AG04449 (cell line): ENCODE measurements at regions not wholly inside any gene's neighbourhood (a gene's known extent, or its start where the extent isn't known, plus 50 kb on each side); places are given as distances from the start of the nearest gene placed in this dataset.

Experiments used
- CTCF ChIA-PET: fragments of 350-600 bp; formaldehyde crosslinking; extraction: SDS; loops from one replicate; lab custom pipeline; 2021; ENCODE audit warnings: antibody characterized with exemption; lab: Yijun Ruan, JAX
- POLR2A ChIA-PET: fragments of 400-600, 350-600 bp; formaldehyde crosslinking; extraction: SDS; loops from one replicate; lab custom pipeline; 2020; ENCODE audit warnings: antibody characterized with exemption, inconsistent platforms; lab: Yijun Ruan, JAX
- DNase-seq: peaks from one replicate; pipeline ENCODE4 v3.0.0-alpha.2; 2010; ENCODE audit warnings: low read depth, low spot score
- H3K4me3 ChIP-seq: 2 replicates; pipeline ENCODE4 v1.5.1; 2011; ENCODE audit warnings: low read depth, mild to moderate bottlenecking, control low read depth, low read length
- CTCF ChIP-seq: IDR thresholded peaks from one replicate; pipeline ENCODE4 v1.5.1; 2011; ENCODE audit warnings: mild to moderate bottlenecking, moderate library complexity, low read length, control low read depth, inconsistent platforms; ENCODE audit not compliant: insufficient read depth; ENCODE audit errors: missing control alignments

DNA sequence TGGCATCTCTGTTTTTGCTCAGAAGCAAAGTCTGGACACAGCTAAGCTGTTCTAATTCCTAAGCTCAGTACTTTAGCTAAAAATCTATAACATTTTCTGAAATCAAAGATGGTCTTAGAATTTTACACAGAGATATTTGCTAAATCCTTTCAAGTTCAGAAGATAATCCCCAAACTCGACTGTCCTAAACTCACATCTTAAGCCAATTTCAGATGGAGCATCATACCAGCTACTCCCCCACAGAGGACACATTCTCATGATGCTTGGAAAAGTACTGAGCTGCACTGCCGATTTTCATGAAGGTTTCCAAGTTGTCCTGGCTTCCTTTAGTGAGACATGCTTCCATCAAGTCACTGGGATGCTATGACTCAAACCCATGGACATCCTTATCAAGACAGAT lies 535.5 kb downstream of the SUCLG1 start:
- POLR2A ChIA-PET: no interaction called here
- CTCF ChIA-PET: no interaction called here
- no peak for TF ChIP-seq CTCF
- no peak for DNase-seq
- no peak overlapping the region for H3K4me3 ChIP-seq

DNA sequence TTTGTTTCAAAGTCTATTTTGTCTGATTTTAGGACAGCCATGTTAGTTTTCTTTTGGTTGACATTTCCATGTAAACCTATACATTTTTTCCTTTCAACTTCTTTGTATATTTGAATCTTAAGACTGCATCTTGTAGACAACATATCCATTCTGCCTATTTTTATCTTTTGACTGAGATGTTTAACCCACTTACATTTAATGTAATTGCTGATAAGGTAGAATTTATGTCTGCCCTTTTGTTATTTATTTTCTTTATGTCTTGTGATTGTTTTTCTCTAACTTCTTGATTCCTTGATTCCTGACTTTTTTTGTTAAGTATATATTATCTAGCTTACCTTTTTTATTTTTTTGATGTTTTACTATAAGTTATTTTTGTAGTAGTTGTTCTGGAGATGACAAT lies 542.5 kb downstream of the SUCLG1 start:
- DNase-seq: no peak
- H3K4me3 ChIP-seq: no peak overlapping the region
- ChIA-PET POLR2A (no interaction called here), CTCF (no interaction called here)
- no peak for TF ChIP-seq CTCF

- no peak for DNase-seq
Measured at GRCh38 chr2:83915381-83915780, 543.7 kb downstream of the SUCLG1 start.

DNA sequence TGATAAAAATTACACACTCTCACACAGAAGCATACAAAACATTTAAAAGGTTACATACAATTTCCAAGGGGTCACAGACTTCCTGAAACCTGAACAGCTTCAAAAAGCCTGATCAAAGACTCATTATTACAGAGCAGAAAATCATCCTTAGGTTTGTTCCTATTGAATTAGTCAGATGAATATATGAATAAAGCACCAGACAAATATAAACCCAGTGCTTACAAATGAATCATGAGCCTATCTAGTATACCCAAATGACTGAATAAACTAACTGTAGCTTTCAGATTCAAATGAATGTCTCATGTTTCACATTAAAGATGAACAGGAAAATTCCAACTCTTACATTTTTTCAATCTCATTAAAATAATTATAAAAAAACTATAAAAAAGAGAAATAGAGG lies 550.3 kb downstream of the SUCLG1 start:
- ChIA-PET CTCF (no interaction called here), POLR2A (no interaction called here)
- TF ChIP-seq CTCF: no peak
- no peak overlapping the region for H3K4me3 ChIP-seq
- DNase-seq: no peak

More at GRCh38 chr2:83915381-83915780, 543.7 kb downstream of the SUCLG1 start:
- ChIA-PET CTCF (no interaction called here), POLR2A (no interaction called here)
- no peak for TF ChIP-seq CTCF
- H3K4me3 ChIP-seq: no peak overlapping the region

DNA sequence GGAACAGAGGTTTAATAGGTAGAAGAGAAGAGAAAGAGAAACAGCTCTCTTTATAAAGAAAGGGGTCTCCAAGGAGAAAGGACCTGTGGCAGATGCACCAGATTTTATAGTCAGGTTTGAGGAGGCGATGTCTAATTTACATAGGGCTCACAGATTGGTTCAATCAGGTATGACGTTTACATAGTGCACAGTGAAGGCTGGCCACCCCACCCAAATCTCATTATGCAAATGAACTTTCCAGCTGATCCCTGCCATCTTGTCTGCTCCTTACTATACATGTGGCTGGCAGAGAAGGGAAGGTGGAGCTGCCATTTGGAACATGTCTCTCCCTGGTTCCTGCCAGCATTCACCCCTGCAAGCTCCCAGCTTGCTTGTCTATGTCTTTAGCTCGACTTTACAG lies 557.8 kb downstream of the SUCLG1 start:
- POLR2A ChIA-PET: no interaction called here
- no peak overlapping the region for H3K4me3 ChIP-seq
- CTCF ChIA-PET: no interaction called here
- DNase-seq: no peak
- TF ChIP-seq CTCF: no peak

DNA sequence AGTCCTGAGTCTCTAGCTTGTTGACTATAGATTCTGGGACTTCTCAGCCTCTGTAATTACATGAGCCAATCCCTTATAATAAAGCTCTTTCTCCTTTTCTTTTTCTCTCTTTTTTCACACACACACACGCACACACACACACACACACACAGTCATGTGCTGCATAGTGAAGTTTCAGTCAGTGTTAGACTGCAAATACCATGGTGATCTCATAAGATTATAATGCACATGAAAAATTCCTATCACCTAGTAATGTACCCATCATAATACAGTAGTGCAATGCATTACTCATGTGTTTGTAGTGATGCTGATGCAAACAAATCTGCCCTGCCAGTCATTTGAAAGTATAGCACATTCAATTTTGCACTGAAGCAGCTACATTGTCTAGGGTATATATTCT lies 558.2 kb downstream of the SUCLG1 start:
- CTCF ChIA-PET: no interaction called here
- H3K4me3 ChIP-seq: no peak overlapping the region
- TF ChIP-seq CTCF: no peak
- POLR2A ChIA-PET: no interaction called here
- DNase-seq: no peak
